ENCODE measurements at regions not wholly inside any gene's neighbourhood (a gene's known extent, or its start where the extent isn't known, plus 50 kb on each side); places are given as distances from the start of the nearest gene placed in this dataset.
A peak's percentile ranks its signal among the peaks of the same experiment; 100 is the strongest.
"Not testable (repeated sequence)": the region's sequence is repeated elsewhere in the genome, so short reads cannot be mapped to it uniquely, and the experiment has no call there.

DNA sequence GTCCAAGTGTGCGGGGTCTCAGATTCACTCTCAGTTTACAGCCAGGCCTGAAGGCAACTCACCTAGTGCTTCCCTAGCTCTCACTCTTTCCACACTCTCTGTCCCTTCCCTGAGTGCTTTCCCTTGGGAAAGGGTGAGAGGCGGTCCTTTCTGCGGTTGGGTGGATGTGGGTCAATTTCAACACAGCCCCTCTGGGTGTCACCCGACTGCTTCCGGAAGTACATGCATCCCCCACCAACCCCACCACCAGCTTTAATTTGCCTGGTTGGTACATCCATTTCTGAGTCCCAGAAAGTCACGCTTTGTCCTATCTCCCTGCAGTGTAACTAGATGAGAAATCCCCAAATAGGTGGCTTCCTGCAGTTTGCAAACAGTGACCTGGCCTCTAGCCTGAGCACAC lies 307.3 kb upstream of the MEIS1 start:
- no peak for DNase-seq (ENCODE audit: low spot score)
- in situ Hi-C loops (cut with HindIII; ENCODE audit: low sequenced_read_pairs) = no loop called here

DNA sequence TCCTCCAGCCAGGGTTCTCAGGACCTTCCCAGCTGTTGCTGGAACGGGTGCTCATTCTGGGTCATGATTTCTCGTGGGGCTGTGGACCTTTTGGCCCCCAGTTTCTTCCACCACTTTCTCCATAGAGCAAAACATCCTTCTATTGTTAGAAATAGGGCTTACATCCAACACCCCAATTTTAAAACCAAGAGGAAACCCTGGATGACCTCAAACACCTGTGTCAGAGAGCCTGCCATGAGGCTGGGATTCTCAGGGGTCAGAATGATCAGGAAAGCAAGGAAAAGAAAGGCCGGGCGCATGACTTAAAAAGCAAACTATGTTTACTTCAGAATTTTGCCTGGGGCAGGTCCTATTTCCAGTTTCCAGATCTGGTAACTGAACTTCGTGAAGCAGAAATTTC lies 307.9 kb upstream of the MEIS1 start:
- in situ Hi-C loops (cut with HindIII; ENCODE audit: low sequenced_read_pairs) = no loop called here
- no peak for DNase-seq (ENCODE audit: low spot score)

DNA sequence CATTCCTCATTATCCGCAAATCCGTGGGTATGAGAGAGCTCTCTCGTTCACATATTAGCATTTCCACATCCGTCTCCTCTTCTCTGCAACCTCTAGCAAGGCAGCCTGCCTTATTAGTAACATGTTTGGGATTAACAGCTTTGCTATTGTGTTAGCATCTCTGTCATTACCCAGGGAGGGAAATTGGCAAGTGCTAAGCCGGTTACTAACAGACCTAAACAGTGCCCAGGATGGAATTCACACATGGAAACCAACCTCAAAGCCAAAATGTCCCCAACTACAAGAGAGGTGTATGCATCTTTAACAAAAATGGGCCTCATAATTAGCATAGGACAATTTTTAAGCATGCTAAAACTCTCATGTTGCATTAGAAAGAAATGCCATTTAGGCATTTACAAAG lies 309.0 kb upstream of the MEIS1 start:
- in situ Hi-C loops (cut with HindIII; ENCODE audit: low sequenced_read_pairs) = no loop called here
- no peak for DNase-seq (ENCODE audit: low spot score)

DNA sequence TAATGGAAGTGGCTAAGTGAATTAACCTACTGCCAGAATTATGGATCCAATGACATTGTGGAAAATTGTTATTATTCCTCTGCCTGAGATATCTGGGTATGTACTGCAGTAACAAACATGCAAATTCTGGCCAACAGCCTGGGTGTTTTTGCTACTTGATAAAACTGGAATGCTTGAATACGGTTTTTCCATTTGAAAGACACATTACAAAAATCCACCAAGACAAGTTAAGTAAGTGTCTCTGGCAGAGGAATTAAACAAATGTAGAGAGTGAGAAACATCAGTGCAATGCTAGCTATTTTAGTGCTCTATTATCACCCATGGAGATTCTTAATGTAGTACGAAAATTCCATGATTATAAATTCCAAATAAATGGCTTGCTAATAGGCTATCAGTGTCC lies 312.4 kb upstream of the MEIS1 start:
- no peak for DNase-seq (ENCODE audit: low spot score)
- in situ Hi-C loops (cut with HindIII; ENCODE audit: low sequenced_read_pairs) = no loop called here

DNA sequence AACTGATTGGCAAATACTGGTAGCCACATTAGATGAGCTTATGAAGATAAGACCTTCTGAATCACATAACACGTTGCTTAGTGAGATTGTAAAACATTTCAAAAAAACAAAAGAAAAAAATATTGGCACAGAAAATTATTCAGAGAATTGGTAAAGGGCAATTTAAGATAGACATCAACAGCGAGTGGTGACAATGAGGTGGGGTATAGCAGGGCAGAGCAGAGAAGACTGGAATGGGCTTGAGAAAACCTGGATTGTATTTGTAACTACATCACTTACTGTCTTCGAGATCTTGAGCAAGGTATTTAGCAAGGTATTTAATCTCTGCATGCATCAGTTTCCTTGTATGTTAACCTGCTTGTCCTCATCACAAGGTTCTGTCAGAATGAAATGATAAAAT lies 313.0 kb upstream of the MEIS1 start:
- in situ Hi-C loops (cut with HindIII; ENCODE audit: low sequenced_read_pairs) = no loop called here
- DNase-seq (ENCODE audit: low spot score) = no peak

DNA sequence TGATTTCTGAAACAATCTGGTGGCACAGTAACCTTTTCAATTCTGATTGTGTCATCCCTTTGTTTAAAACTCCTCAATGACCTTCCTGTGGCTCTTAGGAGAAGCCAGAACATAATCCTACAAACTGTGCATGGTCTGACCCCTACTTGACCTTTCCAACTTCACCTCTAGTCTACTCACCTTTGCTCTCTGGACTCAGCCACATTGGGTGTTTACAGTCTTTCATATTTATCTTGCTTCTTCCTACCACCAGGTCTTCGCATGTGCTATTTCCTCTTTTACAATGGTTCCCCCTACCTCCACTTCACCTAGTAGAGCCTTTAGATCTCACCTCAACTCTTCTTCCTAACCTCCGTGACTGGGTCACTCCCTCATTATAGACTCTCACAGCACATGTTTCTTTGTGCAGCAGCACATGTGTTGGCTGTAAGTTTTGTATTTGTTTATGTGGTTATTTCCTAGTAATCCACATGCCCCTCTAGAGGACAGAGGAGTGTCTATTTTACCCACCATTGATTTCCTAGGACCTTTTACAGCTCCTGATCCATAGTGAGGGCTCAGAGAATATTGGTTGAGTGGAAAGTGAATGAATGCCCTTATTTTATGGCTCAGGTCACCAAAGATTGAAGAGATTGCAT lies 320.8 kb upstream of the MEIS1 start:
- DNase-seq (ENCODE audit: low spot score) = no peak
- in situ Hi-C loops (cut with HindIII; ENCODE audit: low sequenced_read_pairs) = no loop called here

DNA sequence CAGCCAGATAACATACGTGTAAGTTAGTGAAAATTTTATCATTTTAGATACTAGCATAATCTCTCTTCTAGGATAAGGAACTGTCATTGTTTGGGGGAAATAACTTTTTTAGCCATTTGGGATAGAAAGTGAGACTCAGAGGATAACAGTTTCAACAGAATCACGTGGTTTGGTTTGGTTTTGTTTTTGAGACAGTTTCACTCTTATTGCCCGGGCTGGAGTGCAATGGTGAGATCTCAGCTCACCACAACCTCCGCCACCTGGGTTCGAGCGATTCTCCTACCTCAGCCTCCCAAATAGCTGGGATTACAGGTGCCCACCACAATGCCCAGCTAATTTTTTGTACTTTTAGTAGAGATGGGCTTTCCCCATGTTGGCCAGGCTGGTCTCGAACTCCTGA lies 323.2 kb upstream of the MEIS1 start:
- in situ Hi-C loops (cut with HindIII; ENCODE audit: low sequenced_read_pairs) = no loop called here
- DNase-seq (ENCODE audit: low spot score) = no peak

DNA sequence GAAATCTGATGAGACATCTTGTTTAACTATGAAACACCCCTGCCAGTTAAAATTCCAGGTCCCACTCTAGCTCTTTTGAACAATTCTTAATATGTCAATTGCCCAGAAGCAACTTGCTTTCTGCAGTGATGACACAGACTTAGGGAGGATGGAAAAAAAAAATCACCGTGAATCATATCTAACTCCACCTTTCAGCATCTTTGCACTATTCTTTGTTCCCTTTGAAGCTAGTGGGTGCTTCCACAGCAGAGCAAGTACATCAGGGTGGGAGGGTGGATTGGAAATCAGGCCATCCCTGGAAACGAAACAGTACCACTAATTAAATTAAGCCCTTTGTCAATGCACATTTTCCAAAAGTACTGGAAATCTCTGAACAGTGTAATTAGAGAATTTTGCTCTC lies 324.3 kb upstream of the MEIS1 start:
- in situ Hi-C loops (cut with HindIII; ENCODE audit: low sequenced_read_pairs) = no loop called here

DNA sequence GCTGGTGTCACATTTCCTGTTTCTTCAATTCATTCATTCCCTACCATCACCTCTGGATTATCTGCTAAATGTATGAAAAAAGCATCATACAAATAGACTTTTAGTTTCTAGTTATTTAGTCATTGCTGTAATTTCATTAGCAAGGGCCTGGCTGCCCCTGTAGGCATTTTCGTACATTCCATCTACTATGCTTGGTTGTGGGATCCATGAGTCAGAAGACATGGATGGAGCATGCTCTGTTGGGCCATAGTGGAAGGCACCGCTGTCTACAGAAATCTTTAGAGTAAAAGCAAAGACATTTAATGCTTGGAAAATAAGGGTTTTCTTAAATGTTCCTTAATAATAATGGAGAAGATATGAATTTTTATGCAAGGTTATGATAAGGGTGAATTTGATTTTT lies 324.8 kb upstream of the MEIS1 start:
- in situ Hi-C loops (cut with HindIII; ENCODE audit: low sequenced_read_pairs) = no loop called here
- DNase-seq (ENCODE audit: low spot score) = no peak

More for the DNA sequence above, 324.3 kb upstream of the MEIS1 start:
- DNase-seq (ENCODE audit: low spot score) = no peak

DNA sequence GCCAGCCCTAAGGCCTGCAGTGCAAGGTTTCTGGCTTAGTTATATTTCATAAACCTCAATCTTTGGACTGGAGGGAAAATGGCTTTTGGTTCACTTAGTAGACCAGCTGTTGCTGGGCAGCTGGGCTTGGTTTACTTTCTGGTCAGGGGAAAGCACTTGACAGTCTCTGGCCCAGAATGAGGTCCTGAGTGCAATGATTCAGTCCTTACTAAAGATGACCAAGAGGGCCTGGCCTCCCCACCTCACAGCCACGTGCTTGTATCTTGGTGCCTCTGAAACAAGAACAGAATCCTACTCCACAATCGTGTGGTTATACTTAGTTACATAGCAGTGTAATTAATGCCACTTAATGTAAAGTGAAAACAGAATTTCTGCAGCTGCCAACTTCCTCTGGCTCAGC lies 325.5 kb upstream of the MEIS1 start:
- no peak for DNase-seq (ENCODE audit: low spot score)
- in situ Hi-C loops (cut with HindIII; ENCODE audit: low sequenced_read_pairs) = no loop called here

DNA sequence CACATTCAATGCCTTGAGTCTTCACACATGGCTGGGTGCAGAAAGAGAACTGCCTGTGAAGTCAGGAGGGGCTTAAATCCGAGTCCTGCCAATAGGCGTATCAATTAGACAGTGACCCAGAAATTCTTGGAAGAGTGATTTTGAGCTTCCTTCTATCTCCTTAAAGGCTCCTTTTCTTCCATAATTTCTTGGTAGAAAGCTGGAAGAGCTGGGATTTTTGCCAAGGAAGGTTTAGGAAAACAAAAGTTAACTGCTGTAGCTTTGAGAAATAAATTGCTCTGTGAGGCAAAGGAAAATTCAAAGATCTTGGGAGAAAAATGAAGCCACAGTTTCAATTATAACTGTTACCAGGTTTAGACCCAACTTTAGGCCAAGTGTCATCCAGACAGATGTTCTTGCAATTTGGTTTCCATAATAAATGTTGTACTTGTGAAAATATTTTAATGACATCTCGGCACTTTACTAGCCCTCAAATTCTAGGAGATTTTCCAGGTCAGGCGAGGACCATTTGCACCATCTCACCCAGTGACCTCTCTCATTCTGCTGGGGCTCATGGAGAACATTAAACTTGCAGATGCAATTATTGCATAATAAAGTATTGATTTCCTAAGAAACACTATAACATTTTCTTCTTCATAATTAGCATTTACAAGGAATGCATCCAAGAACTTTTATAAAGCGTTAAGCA lies 329.7 kb upstream of the MEIS1 start:
- in situ Hi-C loops (cut with HindIII; ENCODE audit: low sequenced_read_pairs) = no loop called here
- DNase-seq (ENCODE audit: low spot score) = peak; percentile 2

DNA sequence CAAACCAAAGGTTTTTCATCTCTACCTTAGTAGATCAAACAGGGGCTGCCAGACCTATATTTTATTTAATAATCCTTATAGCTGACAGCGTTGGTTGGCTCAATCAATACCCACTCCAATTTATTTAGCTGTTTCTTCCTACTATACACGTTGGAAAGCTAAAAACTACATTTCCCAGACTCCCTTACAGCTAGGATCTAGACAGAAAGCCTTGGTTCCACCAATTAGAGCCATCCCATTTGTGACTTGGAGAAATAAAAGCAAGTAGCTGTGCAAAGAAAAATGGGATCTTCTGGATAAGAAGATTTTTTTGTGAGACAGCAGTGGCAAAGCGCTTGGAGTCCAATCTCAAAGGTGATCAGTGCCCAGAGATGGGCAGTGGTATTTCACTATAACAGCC lies 331.3 kb upstream of the MEIS1 start:
- in situ Hi-C loops (cut with HindIII; ENCODE audit: low sequenced_read_pairs) = no loop called here
- no peak for DNase-seq (ENCODE audit: low spot score)

DNA sequence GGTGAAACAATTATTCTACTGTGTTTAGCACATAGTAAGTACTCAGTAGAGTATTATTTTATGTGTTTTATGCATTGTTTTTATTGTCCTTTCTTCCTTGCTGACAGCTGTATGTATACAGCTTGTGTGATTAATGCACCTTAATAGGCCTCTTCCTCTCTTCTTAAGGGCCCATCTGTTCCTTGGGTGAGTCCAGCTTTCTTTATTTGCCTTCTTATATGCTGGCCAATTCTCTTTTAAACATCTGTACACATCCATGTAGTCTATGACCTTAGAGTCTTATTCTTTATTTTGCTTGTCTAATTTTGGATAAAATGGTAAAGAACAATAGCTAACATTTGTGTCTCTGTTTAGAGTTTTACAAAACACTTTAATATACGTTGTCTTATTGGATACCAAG lies 333.7 kb upstream of the MEIS1 start:
- in situ Hi-C loops (cut with HindIII; ENCODE audit: low sequenced_read_pairs) = no loop called here
- DNase-seq (ENCODE audit: low spot score) = no peak

DNA sequence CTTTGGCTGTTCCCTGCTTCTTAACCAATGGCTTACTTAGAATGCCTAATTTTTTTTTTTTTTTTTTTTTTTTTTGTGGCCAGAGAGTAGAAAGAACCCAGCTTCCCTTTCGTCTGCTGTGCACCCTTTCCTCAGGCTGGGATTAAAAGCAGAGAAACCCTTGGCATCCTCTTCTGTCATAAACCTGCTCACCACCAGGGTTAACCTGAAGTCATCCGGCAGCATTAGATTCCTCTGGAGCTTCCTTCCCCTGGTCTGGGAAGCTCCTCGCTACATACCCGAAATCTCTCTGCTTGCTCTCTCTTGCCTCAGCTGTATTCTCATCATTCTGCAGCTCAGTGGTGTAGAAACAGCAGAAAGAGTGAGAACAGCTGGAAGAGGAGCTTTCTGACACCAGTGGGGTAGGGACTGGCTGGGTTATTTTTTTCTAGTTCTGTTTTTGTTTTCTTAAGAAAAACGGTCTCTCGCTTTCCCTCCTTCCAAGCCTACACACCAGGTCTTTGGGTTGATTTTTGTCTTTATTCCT lies 339.0 kb upstream of the MEIS1 start:
- in situ Hi-C loops (cut with HindIII; ENCODE audit: low sequenced_read_pairs) = no loop called here
- no peak for DNase-seq (ENCODE audit: low spot score)

DNA sequence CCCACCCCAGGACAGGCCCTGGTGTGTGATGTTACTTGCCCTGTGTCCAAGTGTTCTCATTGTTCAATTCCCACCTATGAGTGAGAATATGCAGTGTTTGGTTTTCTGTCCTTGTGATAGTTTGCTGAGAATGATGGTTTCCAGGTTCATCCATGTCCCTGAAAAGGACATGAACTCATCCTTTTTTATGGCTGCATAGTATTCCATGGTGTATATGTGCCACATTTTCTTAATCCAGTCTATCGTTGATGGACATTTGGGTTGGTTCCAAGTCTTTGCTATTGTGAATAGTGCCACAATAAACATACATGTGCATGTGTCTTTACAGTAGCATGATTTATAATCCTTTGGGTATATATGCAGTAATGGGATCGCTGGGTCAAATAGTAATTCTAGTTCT lies 340.2 kb upstream of the MEIS1 start:
- DNase-seq (ENCODE audit: low spot score); in situ Hi-C loops (cut with HindIII; ENCODE audit: low sequenced_read_pairs): not testable (repeated sequence)

DNA sequence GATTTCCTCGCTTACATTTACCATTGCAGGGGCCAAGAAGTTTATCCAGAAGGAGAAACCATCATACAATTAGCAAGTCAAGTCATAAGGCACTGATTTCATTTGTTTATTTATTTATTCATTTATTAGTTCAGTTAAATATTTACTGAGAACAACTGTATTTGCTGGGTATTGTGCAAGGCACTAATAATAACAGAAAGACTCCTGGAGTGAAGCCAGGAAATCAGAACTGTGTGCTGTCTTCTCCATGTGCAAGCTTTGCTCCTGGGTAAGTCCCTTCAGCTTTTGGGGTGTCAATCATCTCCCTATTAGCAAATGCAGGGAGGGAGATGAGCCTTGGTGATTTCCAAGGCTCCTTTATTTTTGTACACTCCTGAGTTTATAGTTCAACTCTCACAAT lies 341.6 kb upstream of the MEIS1 start:
- in situ Hi-C loops (cut with HindIII; ENCODE audit: low sequenced_read_pairs) = no loop called here
- no peak for DNase-seq (ENCODE audit: low spot score)

DNA sequence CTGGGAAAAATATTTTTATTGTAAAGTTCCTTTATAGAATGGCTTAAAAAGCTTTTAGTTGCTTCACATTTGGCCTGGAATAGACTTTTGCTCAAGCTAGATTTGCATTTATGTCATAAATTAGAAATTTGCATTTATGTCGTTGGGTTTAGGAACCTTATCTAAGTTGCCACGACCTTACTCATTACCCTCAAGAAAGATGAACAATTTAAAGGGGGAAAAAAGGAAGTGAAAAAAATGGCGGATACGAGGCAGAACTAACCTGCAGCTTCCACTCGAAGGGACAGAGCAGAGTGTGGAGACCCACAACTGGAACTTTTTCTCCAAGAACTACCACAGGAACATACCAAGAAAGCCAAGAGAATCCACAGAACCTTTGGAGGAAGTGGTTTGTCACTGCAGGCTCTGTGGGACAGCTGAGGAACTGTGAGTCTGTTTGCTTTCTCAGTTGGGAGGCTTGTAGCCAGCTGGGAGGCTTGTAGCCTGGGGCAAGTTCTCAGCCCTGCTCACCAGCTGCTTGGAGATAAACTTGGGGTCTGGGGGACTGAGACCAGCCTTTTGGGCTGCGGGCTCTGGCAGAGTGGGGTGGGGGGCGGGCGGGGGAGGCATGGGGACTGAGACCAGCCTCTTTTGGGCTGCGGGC lies 349.9 kb upstream of the MEIS1 start:
- in situ Hi-C loops (cut with HindIII; ENCODE audit: low sequenced_read_pairs) = no loop called here
- DNase-seq (ENCODE audit: low spot score) = no peak

DNA sequence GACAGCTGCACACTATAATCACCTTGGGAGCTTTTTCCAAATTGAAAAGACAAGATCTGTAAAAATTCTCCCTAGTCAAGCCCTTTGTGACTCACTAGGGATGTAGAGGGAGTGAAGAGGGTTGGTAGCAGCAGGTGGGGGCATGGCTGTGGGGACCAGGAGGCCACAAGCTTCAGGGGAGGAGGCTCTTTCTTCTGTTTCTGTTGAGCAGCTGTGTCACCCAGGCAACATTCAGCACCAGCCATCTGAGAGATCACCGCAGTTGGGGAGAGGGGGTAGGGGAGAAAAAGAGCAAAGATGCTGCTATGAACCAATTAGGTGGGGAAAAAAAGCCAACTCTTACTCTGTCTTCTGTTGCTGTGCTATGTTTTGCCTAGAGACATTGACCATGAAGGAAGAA lies 352.3 kb upstream of the MEIS1 start:
- in situ Hi-C loops (cut with HindIII; ENCODE audit: low sequenced_read_pairs) = no loop called here
- no peak for DNase-seq (ENCODE audit: low spot score)

DNA sequence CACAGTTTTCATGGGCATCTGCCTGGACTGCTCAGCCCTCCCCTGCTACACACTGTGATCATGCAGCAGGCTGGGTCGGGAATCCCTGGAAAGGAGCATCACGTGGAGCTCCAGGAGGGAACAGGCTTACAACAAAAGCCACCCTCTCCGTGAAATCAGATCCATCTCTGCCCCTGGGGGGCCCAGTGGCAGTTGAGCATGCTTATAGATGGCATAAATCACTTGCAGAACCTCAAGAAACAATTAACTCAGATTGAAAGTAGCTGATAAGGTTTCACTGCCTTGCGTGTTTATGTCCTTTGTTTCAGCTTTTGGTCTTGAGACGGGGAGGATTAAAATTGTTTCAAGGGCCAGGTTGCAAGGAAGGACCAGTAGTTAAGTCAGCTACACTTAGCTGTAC lies 354.8 kb upstream of the MEIS1 start:
- no peak for DNase-seq (ENCODE audit: low spot score)
- in situ Hi-C loops (cut with HindIII; ENCODE audit: low sequenced_read_pairs) = no loop called here

DNA sequence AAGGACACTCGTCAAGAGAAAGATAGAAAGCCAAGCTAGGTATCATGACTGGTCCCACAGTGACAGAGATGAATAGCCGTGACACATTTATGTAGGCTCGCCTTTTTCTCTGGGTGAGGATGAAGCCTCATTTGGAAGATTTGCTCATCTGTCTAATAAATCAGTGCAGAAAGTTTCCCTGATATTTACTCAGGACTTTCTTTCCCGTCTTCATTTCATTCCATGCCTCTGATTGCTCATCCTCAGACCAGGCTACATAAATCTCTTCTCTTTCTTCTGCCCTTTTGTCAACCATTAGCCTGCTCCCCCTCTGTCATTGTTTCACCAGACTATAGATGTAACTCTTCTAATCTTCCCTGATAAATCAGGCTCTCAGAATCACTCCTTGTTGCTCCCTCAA lies 361.8 kb upstream of the MEIS1 start:
- in situ Hi-C loops (cut with HindIII; ENCODE audit: low sequenced_read_pairs) = no loop called here
- DNase-seq (ENCODE audit: low spot score) = no peak
